ENCODE measurements at regions not wholly inside any gene's neighbourhood (a gene's known extent, or its start where the extent isn't known, plus 50 kb on each side); places are given as distances from the start of the nearest gene placed in this dataset.

GRCh38 chr11:80856066-80856465 is 1415.2 kb upstream of the TENM4 start:
- Histone ChIP-seq H3K36me3 (ENCODE audit: control insufficient read depth in 4 of 4, insufficient read depth in 3 of 4, low read depth in 1 of 4, low read length in 3 of 4) (no peaks in the 10 kb centered on the region), H3K4me1 (ENCODE audit: control insufficient read depth in 4 of 4, insufficient read depth in 4 of 4, low read length in 3 of 4) (no peaks in the 10 kb centered on the region), H3K27me3 (ENCODE audit: control insufficient read depth in 4 of 4, insufficient read depth in 4 of 4, low read length in 3 of 4) (no peaks in the 10 kb centered on the region), H3K27ac (ENCODE audit: low read depth in 1 of 2, low read length in 2 of 2) (no peak overlapping the region), H3K4me3 (ENCODE audit: low read depth in 1 of 3, low read length in 3 of 3) (no peak overlapping the region), H3K9ac (ENCODE audit: low read depth in 1 of 2, low read length in 2 of 2) (no peak overlapping the region), H3K9me3 (ENCODE audit: control insufficient read depth in 4 of 4, low read length in 3 of 4) (no peaks in the 10 kb centered on the region)
- 39% methylated on average over 1 of the region's 1 CpG for whole genome bisulfite sequencing
- TF ChIP-seq HNF4A (conservative IDR thresholded peaks at IDR 0.05) (no peak), SP1 (IDR thresholded peaks at IDR 0.05) (no peak), JUND (IDR thresholded peaks at IDR 0.05) (no peak), ATF3 (IDR thresholded peaks at IDR 0.05) (no peak), YY1 (IDR thresholded peaks at IDR 0.05) (no peak), NR2F2 (IDR thresholded peaks at IDR 0.05) (no peak), GABPA (IDR thresholded peaks at IDR 0.05 in 1 of 2, conservative IDR thresholded peaks at IDR 0.05 in 1 of 2) (no peak), MAX (IDR thresholded peaks at IDR 0.05) (no peak)
- DNase-seq (ENCODE audit: low spot score) = no peak

GRCh38 chr11:80855426-80855825 is 1414.6 kb upstream of the TENM4 start:
- 64% methylated on average over 4 of the region's 4 CpGs for WGBS
- no peak for TF ChIP-seq TAF1 (conservative IDR thresholded peaks at IDR 0.05)
- TF ChIP-seq MAX (IDR thresholded peaks at IDR 0.05) = no peak
- no peak for TF ChIP-seq CTCF (IDR thresholded peaks at IDR 0.05; ENCODE audit: low read depth, low read length, missing input control)
- TF ChIP-seq FOXA1 (IDR thresholded peaks at IDR 0.05) = no peak
- TF ChIP-seq HNF4A (conservative IDR thresholded peaks at IDR 0.05) = no peak
- no peak for TF ChIP-seq EGR1 (IDR thresholded peaks at IDR 0.05; ENCODE audit: low read depth in 2 of 2)
- TF ChIP-seq SP1 (IDR thresholded peaks at IDR 0.05) = no peak
- TF ChIP-seq RXRA (IDR thresholded peaks at IDR 0.05) = no peak
- no peak for TF ChIP-seq HNF4G (IDR thresholded peaks at IDR 0.05)
- no peak for TF ChIP-seq NR2F2 (IDR thresholded peaks at IDR 0.05)
- no peak for TF ChIP-seq REST (IDR thresholded peaks at IDR 0.05)
- TF ChIP-seq YY1 (IDR thresholded peaks at IDR 0.05) = no peak
- no peak for TF ChIP-seq RAD21 (IDR thresholded peaks at IDR 0.05)
- no peak for TF ChIP-seq FOXA2 (IDR thresholded peaks at IDR 0.05)
- TF ChIP-seq ATF3 (IDR thresholded peaks at IDR 0.05) = no peak
- no peak for TF ChIP-seq JUND (IDR thresholded peaks at IDR 0.05)
- no peak for TF ChIP-seq ZBTB33 (IDR thresholded peaks at IDR 0.05)
- no peak for TF ChIP-seq GABPA (IDR thresholded peaks at IDR 0.05 in 1 of 2, conservative IDR thresholded peaks at IDR 0.05 in 1 of 2)
- no peaks in the 10 kb centered on the region for H3K36me3 ChIP-seq (ENCODE audit: control insufficient read depth in 4 of 4, insufficient read depth in 3 of 4, low read depth in 1 of 4, low read length in 3 of 4)

More at GRCh38 chr11:80855426-80855825, 1414.6 kb upstream of the TENM4 start:
- Histone ChIP-seq H3K27ac (ENCODE audit: low read depth in 1 of 2, low read length in 2 of 2) (no peak overlapping the region), H3K27me3 (ENCODE audit: control insufficient read depth in 4 of 4, insufficient read depth in 4 of 4, low read length in 3 of 4) (no peaks in the 10 kb centered on the region), H3K4me3 (ENCODE audit: low read depth in 1 of 3, low read length in 3 of 3) (no peak overlapping the region), H3K4me1 (ENCODE audit: control insufficient read depth in 4 of 4, insufficient read depth in 4 of 4, low read length in 3 of 4) (no peaks in the 10 kb centered on the region), H3K9me3 (ENCODE audit: control insufficient read depth in 4 of 4, low read length in 3 of 4) (no peaks in the 10 kb centered on the region), H3K9ac (ENCODE audit: low read depth in 1 of 2, low read length in 2 of 2) (no peak overlapping the region)
- DNase-seq (ENCODE audit: low spot score) = no peak

Measured in liver (tissue), 8 donors.